Psoas muscle (tissue), 7 donors: ENCODE measurements at regions not wholly inside any gene's neighbourhood (a gene's known extent, or its start where the extent isn't known, plus 50 kb on each side); places are given as distances from the start of the nearest gene placed in this dataset.

Experiments
- ATAC-seq, 4 donors: fragments of 200-7000 bp; cut with Tn5 transposase; one replicate each; pipeline ENCODE4 v1.9.1; 2020; ENCODE audit warnings: moderate library complexity in 3 of 4, mild to moderate bottlenecking in 2 of 4
- DNase-seq, 2 donors: peaks; one replicate each; pipeline ENCODE4 v3.0.0-alpha.2; 2020
- H3K27ac ChIP-seq: fragments of 200-600 bp; one replicate; pipeline ENCODE4 v1.8.0; 2022
- H3K27me3 ChIP-seq, 3 donors: fragments of 200-600 bp in 1 of 3; one replicate each; pipeline versions ENCODE4 v1.6.1 to v1.8.0; 2013 to 2022; ENCODE audit warnings: low read length in 2 of 3, mild to moderate bottlenecking in 2 of 3, moderate library complexity in 1 of 3; ENCODE audit not compliant: insufficient read depth in 3 of 3
- H3K36me3 ChIP-seq, 2 donors: fragments of 200-600 bp in 1 of 2; one replicate each; pipeline versions ENCODE4 v1.6.1 to v1.8.0; 2013 to 2022; ENCODE audit warnings: low read depth in 1 of 2, mild to moderate bottlenecking in 1 of 2, moderate library complexity in 1 of 2; ENCODE audit not compliant: insufficient read depth in 1 of 2
- H3K4me1 ChIP-seq: fragments of 200-600 bp; one replicate; pipeline ENCODE4 v1.8.0; 2022
- H3K4me3 ChIP-seq: fragments of 200-600 bp; one replicate; pipeline ENCODE4 v1.8.0; 2022; ENCODE audit warnings: mild to moderate bottlenecking
- H3K9me3 ChIP-seq: fragments of 200-600 bp; one replicate; pipeline ENCODE4 v1.8.0; 2022
- CTCF ChIP-seq: fragments of 200-600 bp; IDR thresholded peaks from one replicate; pipeline ENCODE4 v1.8.0; 2022; ENCODE audit warnings: antibody characterized with exemption
- WGBS, 3 donors: extraction: QIAGEN DNeasy Blood & Tissue Kit; methylation state at CpG; one replicate each; pipeline versions ENCODE4 v1.1.6 to v1.1.7; 2013; 5-methylcytosine and 5-hydroxymethylcytosine counted together
- intact Hi-C, 2 donors: fragments of 100-400 bp; cut with DNase I; formaldehyde crosslinking; loops; one replicate each; pipeline versions ENCODE4 v1.11.0 to v1.14.2; 2022
- donor health status: healthy with polysubstance abuse.
- donor health status: DM: no; HTN: no; CAD: no; lungs with moderate emphysema.
- donor health status: Bipolar disorder and iron deficiency.
- donor health status: healthy.
- donor health status: DM: yes; HTN: yes; CAD: no.
- donor health status: DM: no; HTN: no; CAD: no.
- donor health status: DM: yes; HTN: yes; CAD: no.

- Histone ChIP-seq H3K4me3 (no peak overlapping the region), H3K9me3 (no peaks in the 10 kb centered on the region), H3K27ac (no peak overlapping the region), H3K27me3 (no peaks in the 10 kb centered on the region), H3K36me3 (no peaks in the 10 kb centered on the region), H3K4me1 (no peaks in the 10 kb centered on the region)
- intact Hi-C loops = no loop called here
- no peak for TF ChIP-seq CTCF
- 43 to 52% (median 45%) methylated on average over 2 of the region's 2 CpGs for WGBS, 3 donors
- DNase-seq = no peak
- ATAC-seq = no peak
These were observed 991.2 kb upstream of the TENM4 start for GRCh38 chr11:80432057-80432456.

- Histone ChIP-seq H3K27me3 (no peaks in the 10 kb centered on the region), H3K4me1 (no peaks in the 10 kb centered on the region), H3K27ac (no peak overlapping the region), H3K9me3 (no peaks in the 10 kb centered on the region), H3K4me3 (no peak overlapping the region), H3K36me3 (no peaks in the 10 kb centered on the region)
- no peak for TF ChIP-seq CTCF
- intact Hi-C loops = no loop called here
- 68 to 70% (median 70%) methylated on average over 2 of the region's 2 CpGs for WGBS, 3 donors
- DNase-seq (no peak), ATAC-seq (no peak)
These were observed 983.3 kb upstream of the TENM4 start for GRCh38 chr11:80424012-80424695.

GRCh38 chr11:80420374-80420773, 979.5 kb upstream of the TENM4 start:
- Histone ChIP-seq H3K27ac (no peak overlapping the region), H3K27me3 (no peaks in the 10 kb centered on the region), H3K4me3 (no peak overlapping the region), H3K9me3 (no peaks in the 10 kb centered on the region), H3K4me1 (no peaks in the 10 kb centered on the region), H3K36me3 (no peaks in the 10 kb centered on the region)
- intact Hi-C loops = no loop called here
- 49 to 56% (median 54%) methylated on average over 1 of the region's 1 CpG for WGBS, 3 donors
- TF ChIP-seq CTCF = no peak
- no peak for DNase-seq
- no peak for ATAC-seq

- DNase-seq (no peak), ATAC-seq (no peak)
- H3K9me3 ChIP-seq = no peaks in the 10 kb centered on the region
- WGBS, 3 donors = 80 to 92% (median 92%) methylated on average over 2 of the region's 2 CpGs
- no peaks in the 10 kb centered on the region for H3K4me1 ChIP-seq
- H3K36me3 ChIP-seq = no peaks in the 10 kb centered on the region
- H3K4me3 ChIP-seq = no peak overlapping the region
- intact Hi-C loops = no loop called here
- no peak for TF ChIP-seq CTCF
- H3K27me3 ChIP-seq = no peaks in the 10 kb centered on the region
- H3K27ac ChIP-seq = no peak overlapping the region
These were observed 976.9 kb upstream of the TENM4 start for GRCh38 chr11:80417681-80418080.

GRCh38 chr11:80415580-80415979, 974.8 kb upstream of the TENM4 start:
- H3K4me1 ChIP-seq = no peaks in the 10 kb centered on the region
- ATAC-seq (no peak), DNase-seq (no peak)
- TF ChIP-seq CTCF = no peak
- no peak overlapping the region for H3K4me3 ChIP-seq
- WGBS, 3 donors = 42 to 59% (median 45%) methylated on average over 2 of the region's 2 CpGs
- H3K9me3 ChIP-seq = no peaks in the 10 kb centered on the region
- intact Hi-C loops = no loop called here
- H3K27me3 ChIP-seq = no peaks in the 10 kb centered on the region
- H3K36me3 ChIP-seq = no peaks in the 10 kb centered on the region
- H3K27ac ChIP-seq = no peak overlapping the region
